RPMI8226 (cell line): ENCODE measurements at regions not wholly inside any gene's neighbourhood (a gene's known extent, or its start where the extent isn't known, plus 50 kb on each side); places are given as distances from the start of the nearest gene placed in this dataset.
A peak's percentile ranks its signal among the peaks of the same experiment; 100 is the strongest.

Experiments used
- DNase-seq: peaks from one replicate; pipeline ENCODE4 v3.0.0-alpha.2; 2015

- no peak for DNase-seq
Observed at GRCh38 chr13:111519490-111520170, 199.2 kb downstream of the TEX29 start.

GRCh38 chr13:111521030-111521429 is 200.6 kb downstream of the TEX29 start:
- no peak for DNase-seq

GRCh38 chr13:111521691-111522229 is 201.3 kb downstream of the TEX29 start:
- DNase-seq, result no peak

DNA sequence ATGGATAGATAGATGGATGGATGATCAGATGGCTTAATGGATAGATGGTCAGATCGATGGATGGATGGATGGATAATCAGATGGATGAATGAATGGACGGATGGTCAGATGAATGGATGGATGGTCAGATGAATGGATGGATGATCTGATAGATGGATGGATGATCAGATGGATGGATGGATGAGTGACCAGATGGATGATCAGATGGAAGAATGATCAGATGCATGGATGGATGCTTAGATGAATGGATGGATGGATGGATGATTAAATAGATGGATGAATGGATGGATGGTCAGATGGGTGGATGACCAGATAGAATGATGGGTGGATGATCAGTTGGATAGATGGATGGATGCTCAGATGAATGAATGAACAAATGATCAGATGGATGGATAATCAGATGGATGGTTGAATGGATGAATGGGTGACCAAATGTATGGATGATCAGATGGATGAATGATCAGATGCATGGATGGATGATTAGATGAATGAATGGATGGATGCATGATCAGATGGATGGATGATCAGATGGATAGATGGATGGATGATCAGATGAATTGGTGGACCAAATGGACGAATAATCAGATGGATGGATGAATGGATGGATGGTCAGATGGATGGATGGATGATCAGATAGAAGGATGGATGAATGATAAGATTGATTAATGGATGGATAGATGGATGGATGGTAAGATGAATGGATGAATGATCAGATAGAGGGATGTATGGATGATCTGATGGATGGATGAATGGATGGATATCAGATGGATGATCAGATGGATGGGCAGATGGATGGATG is 205.1 kb downstream of the TEX29 start:
- DNase-seq, result no peak

GRCh38 chr13:111526922-111527321 is 206.5 kb downstream of the TEX29 start:
- DNase-seq, result no peak

GRCh38 chr13:111527614-111528229 is 207.3 kb downstream of the TEX29 start:
- no peak for DNase-seq

GRCh38 chr13:111528513-111528912 is 208.1 kb downstream of the TEX29 start:
- DNase-seq, result no peak

DNA sequence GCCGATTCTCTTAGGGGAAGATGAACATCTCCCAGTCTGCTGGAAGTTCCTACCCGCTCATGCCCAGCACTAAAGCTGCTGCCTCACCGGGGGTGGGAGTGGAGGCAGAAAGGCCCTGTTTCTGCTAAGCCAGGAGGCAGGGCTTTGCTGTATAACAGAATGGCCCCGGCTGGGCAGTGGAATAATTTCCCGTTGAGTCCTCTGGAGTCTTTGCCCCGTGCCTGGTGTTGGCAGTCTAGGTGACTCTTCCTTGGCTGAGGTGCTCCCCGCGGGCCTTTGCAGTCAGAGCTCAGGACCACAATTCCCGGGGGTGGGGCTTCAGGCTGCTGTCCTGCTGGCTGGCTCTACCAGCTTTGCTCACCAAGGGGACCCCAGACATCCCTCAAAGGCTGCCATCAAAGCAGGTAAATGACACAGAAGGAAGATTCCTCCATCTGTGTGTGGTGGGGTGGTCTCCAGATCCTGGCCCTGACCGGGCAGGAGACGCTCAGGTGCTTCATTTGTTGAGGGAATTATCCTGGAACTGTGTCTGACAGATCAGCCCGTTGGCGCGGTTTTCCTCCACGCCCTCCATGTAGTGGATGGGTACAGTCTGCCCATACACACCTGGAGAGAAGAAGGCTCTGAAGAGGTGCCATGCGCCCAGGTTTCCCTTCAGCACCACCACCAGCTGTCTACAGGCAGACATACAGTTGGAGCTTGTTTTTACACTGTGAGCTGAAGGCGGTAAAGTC is 209.9 kb downstream of the TEX29 start:
- DNase-seq, result no peak

GRCh38 chr13:111531505-111531904 is 211.1 kb downstream of the TEX29 start:
- DNase-seq, result peak; percentile 9

GRCh38 chr13:111532111-111532510 is 211.7 kb downstream of the TEX29 start:
- DNase-seq, result no peak

GRCh38 chr13:111533900-111534683 is 213.7 kb downstream of the TEX29 start:
- no peak for DNase-seq

GRCh38 chr13:111534751-111535522 is 214.5 kb downstream of the TEX29 start:
- no peak for DNase-seq

DNA sequence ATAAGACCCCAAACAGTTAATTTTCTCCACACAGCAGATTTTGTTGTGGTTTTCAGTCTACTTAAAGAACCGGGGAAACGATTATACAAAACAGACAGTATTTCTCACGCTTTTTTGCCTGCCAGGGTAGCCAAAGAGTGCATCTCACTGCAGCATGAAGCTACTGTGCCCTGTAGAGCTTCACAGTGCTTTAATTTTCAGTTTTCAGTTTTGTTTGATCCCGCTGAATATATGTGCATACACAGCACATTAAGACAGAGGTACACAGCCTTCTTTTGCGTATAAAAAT is 215.0 kb downstream of the TEX29 start:
- DNase-seq, result no peak

- DNase-seq, result no peak
Observed at GRCh38 chr13:111536075-111536642, 215.7 kb downstream of the TEX29 start.

DNA sequence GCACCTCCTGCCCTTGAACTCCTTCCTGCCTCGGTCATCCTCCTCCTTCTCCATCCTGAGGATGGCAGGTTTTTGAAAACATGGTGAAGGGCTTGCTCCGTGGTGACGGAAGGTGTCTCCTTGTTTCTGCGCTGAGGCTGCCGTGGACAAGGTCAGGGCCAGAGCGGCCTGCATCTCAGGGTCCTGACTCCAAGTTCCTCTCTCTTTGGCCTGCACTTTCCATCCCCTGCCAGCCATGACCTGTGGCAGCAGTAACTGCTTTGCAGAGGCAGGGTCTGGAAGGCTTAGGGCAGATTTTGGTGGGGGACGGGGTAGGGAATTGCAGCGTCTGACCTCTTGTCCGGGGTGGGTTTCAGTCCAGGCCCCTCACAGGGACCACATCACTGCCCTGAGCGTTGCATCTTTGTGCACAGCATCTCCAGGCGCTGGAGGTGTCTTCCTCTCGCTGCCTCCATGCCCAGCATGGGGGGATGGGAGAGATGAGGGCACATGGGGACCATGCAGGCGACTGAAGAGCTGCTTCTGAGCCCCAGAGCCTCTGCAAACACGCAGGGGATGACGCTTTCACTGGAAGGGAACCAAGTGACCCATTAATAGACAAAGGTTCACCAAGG is 216.8 kb downstream of the TEX29 start:
- no peak for DNase-seq

- DNase-seq, result no peak
Observed at GRCh38 chr13:111537843-111538499, 217.5 kb downstream of the TEX29 start.

- DNase-seq, result no peak
Observed at GRCh38 chr13:111539252-111539651, 218.8 kb downstream of the TEX29 start.

DNA sequence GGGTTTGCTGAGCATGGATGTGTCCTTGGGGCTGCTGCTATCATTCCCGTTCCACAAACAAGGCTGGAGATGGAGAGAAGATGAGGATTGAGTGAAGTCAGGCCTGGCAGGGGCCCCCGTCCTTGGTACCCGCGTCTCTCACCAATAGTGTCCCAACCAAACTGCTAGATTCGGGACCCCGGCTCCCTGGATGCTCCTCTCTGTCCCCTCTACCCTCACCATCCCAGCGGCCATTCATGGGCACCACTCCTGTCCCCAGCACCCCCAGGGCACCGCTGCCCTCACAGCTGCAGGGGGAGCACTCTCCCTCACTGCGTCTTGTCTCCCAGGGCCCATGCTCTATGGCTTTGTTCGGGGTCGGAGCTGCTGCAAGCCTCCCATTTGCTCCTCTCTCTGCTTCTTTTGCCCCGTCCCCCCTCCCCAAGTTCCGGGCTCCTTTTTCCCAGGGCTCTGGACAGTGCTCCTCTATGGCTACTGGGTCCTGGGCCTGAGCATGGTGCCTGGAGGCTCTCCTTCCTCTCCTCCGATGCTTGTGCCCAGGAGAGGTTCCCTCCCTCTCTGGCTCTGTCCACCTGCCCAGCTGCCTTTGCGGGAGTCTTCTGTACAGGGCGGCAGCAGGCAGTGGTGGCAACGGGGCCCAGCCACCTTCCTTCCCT is 219.5 kb downstream of the TEX29 start:
- DNase-seq, result no peak

GRCh38 chr13:111540486-111540885 is 220.0 kb downstream of the TEX29 start:
- DNase-seq, result no peak

DNA sequence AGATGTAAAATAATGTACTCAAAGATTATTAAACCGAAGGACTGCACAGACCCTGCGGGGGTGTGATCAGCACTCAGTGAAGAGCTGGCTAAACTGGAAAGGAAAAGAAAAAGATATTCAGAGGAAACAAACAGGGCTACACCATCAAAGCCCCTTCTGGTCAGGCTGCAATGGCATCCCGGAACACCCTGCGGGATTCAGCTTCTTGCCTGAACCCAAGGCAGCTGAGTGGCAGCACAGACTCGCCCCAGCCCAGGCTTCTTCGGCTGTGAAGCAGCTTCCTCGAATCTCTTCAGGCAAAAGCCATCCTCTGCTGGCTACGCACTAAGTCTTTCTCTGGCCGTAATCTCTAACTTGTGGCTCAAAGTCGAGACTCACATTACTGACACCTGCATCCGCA is 220.9 kb downstream of the TEX29 start:
- DNase-seq, result no peak
